ENCODE measurements at regions not wholly inside any gene's neighbourhood (a gene's known extent, or its start where the extent isn't known, plus 50 kb on each side); places are given as distances from the start of the nearest gene placed in this dataset.

DNA sequence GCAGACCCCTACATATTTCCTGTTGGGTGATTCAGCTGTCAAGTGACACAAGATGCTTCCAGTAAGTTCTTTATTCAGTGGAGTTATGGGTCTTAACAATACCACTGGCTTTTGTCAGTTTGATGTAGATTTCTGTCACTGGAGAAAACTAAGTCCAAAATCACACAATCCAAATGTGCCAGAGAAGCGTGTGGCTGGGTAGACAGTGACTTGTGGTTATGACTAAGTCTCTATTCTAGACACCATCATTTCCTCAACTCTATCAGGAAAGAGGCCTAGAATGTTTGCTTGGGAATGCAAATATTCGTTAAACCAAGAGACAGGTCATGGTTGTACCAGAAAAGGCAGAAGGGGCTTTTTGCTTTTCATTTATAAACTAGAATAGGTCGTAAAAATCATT is 54.4 kb upstream of the HS3ST1 start:
- Histone ChIP-seq H3K27me3 (replicated peaks; ENCODE audit: insufficient read depth, low read length) (no peaks in the 10 kb centered on the region), H3K9ac (ENCODE audit: low read length) (no peak overlapping the region), H3K4me3 (ENCODE audit: low read length) (no peak overlapping the region), H3K36me3 (replicated peaks; ENCODE audit: insufficient read depth, low read length) (no peaks in the 10 kb centered on the region), H3F3A (ENCODE audit: insufficient read depth, low read length) (peaks cover 9% of the 10 kb centered on the region), H3K4me2 (ENCODE audit: low read depth, low read length) (no peak overlapping the region), H3K27ac (ENCODE audit: low read length) (no peak overlapping the region), H3K9me2 (replicated peaks; ENCODE audit: insufficient read depth, low read length) (no peaks in the 10 kb centered on the region), H3K4me1 (ENCODE audit: low read length) (peaks cover 38% of the 10 kb centered on the region), H3K79me2 (ENCODE audit: low read length) (no peaks in the 10 kb centered on the region), H4K20me1 (ENCODE audit: insufficient read depth, low read length) (no peaks in the 10 kb centered on the region), H3K9me3 (replicated peaks; ENCODE audit: insufficient read depth, low read length) (no peaks in the 10 kb centered on the region), H2AFZ (ENCODE audit: low read length) (no peak overlapping the region)
- TF ChIP-seq CTCF (IDR thresholded peaks at IDR 0.05; ENCODE audit: low read length), result no peak
- TF ChIP-seq EZH2 (optimal IDR thresholded peaks at IDR 0.05; ENCODE audit: low read depth, low read length), result no peak
- TF ChIP-seq EZH2phosphoT487 (IDR thresholded peaks at IDR 0.05; ENCODE audit: low read length), result no peak
- DNase-seq, result no peak

DNA sequence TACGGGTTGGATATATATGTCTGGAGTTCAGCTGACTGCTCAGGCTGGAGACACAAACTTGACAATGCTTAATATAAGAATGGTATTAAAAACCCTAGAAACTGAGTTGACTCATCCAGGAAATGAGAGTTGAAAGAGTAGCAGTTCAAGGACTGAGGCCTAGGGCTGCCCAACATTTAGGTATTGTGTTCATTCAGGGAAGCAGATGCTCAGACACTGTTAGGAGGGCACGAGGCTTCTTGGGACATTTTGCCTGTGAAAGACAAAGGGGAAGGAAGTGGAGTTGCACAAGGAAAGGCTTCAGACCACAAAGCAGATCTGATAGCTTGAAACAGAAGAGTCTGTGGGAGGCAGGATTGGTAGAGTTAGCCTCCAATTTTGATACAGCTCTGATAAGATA is 52.0 kb upstream of the HS3ST1 start:
- H3K36me3 ChIP-seq (replicated peaks; ENCODE audit: insufficient read depth, low read length), result no peaks in the 10 kb centered on the region
- no peaks in the 10 kb centered on the region for H3K79me2 ChIP-seq (ENCODE audit: low read length)
- H3K9me3 ChIP-seq (replicated peaks; ENCODE audit: insufficient read depth, low read length), result no peaks in the 10 kb centered on the region
- H3K4me3 ChIP-seq (ENCODE audit: low read length), result no peak overlapping the region
- H3K27me3 ChIP-seq (replicated peaks; ENCODE audit: insufficient read depth, low read length), result no peaks in the 10 kb centered on the region
- TF ChIP-seq EZH2phosphoT487 (IDR thresholded peaks at IDR 0.05; ENCODE audit: low read length), result no peak
- TF ChIP-seq EZH2 (optimal IDR thresholded peaks at IDR 0.05; ENCODE audit: low read depth, low read length), result no peak
- TF ChIP-seq CTCF (IDR thresholded peaks at IDR 0.05; ENCODE audit: low read length), result no peak
- H2AFZ ChIP-seq (ENCODE audit: low read length), result peak overlapping the region; percentile 26
- peaks cover 23% of the 10 kb centered on the region for H3K4me1 ChIP-seq (ENCODE audit: low read length)
- peak overlapping the region; percentile 35; the same call in 1 of the 2 replicates for H3K27ac ChIP-seq (ENCODE audit: low read length)
- peak overlapping the region; percentile 8; the same call in 1 of the 2 replicates for H3K4me2 ChIP-seq (ENCODE audit: low read depth, low read length)
- H4K20me1 ChIP-seq (ENCODE audit: insufficient read depth, low read length), result no peaks in the 10 kb centered on the region
- no peak overlapping the region for H3K9ac ChIP-seq (ENCODE audit: low read length)
- peak; percentile 65 for DNase-seq
- H3F3A ChIP-seq (ENCODE audit: insufficient read depth, low read length), result peaks cover 9% of the 10 kb centered on the region
- no peaks in the 10 kb centered on the region for H3K9me2 ChIP-seq (replicated peaks; ENCODE audit: insufficient read depth, low read length)
